Suprapubic skin (tissue), 3 donors: ENCODE measurements at regions not wholly inside any gene's neighbourhood (a gene's known extent, or its start where the extent isn't known, plus 50 kb on each side); places are given as distances from the start of the nearest gene placed in this dataset.

Experiments
- CTCF ChIP-seq, 2 donors: fragments of 200-600 bp in 1 of 2; fragments of 450-650 bp in 1 of 2; sonication (generic) in 1 of 2; IDR thresholded peaks; one replicate each; pipeline ENCODE4 v1.5.1; 2016 to 2019; ENCODE audit warnings: antibody characterized with exemption in 2 of 2, mild to moderate bottlenecking in 1 of 2, moderate library complexity in 1 of 2
- EP300 ChIP-seq: sonication (generic); formaldehyde crosslinking; IDR thresholded peaks from one replicate; pipeline ENCODE4 v1.6.1; 2017; ENCODE audit warnings: antibody characterized with exemption
- POLR2A ChIP-seq, 2 donors: fragments of 450-650 bp; IDR thresholded peaks; one replicate each; pipeline ENCODE4 v1.6.1; 2017; ENCODE audit warnings: antibody characterized with exemption in 2 of 2, mild to moderate bottlenecking in 2 of 2, moderate library complexity in 2 of 2

GRCh38 chr15:47568030-47568429 is 149.3 kb upstream of the SEMA6D start:
- no peak for TF ChIP-seq CTCF (IDR thresholded peaks at IDR 0.05)
- no peak for TF ChIP-seq POLR2A (IDR thresholded peaks at IDR 0.05)
- TF ChIP-seq EP300, result no peak
